OCI-LY3 (cell line): ENCODE measurements at regions not wholly inside any gene's neighbourhood (a gene's known extent, or its start where the extent isn't known, plus 50 kb on each side); places are given as distances from the start of the nearest gene placed in this dataset.

Source experiments
- H2AFZ ChIP-seq: fragments of 200-600, 300-600 bp; shearing (Covaris generic); 2 replicates; pipeline ENCODE4 v1.6.0; 2014; ENCODE audit warnings: antibody characterized with exemption, low read depth, low read length
- H3K27ac ChIP-seq: fragments of 200-600, 300-600 bp; sonication (generic); 2 replicates; pipeline ENCODE4 v1.5.1; 2014; ENCODE audit warnings: mild to moderate bottlenecking, low read length, moderate library complexity, mixed read lengths
- H3K27me3 ChIP-seq: fragments of 200-600, 300-600 bp; sonication (generic); 2 replicates; pipeline ENCODE4 v1.6.1; 2014; ENCODE audit warnings: low read depth, low read length, mixed read lengths
- H3K36me3 ChIP-seq: fragments of 200-600, 300-600 bp; sonication (generic); replicated peaks from 2 replicates; pipeline ENCODE3; 2014; ENCODE audit warnings: low read depth, low read length, mixed read lengths
- H3K4me1 ChIP-seq: fragments of 300-600, 200-600 bp; sonication (generic); 2 replicates; pipeline ENCODE4 v1.6.1; 2014; ENCODE audit warnings: low read length, mixed read lengths
- H3K4me2 ChIP-seq: fragments of 200-600, 300-600 bp; sonication (generic); 2 replicates; pipeline ENCODE4 v1.6.1; 2014; ENCODE audit warnings: low read length, mixed read lengths
- H3K4me3 ChIP-seq: fragments of 300-600, 200-600 bp; sonication (generic); 2 replicates; pipeline ENCODE4 v1.5.1; 2014; ENCODE audit warnings: antibody characterized with exemption, mild to moderate bottlenecking, low read length, moderate library complexity
- H3K79me2 ChIP-seq: fragments of 300-600, 200-600 bp; shearing (Covaris generic); 2 replicates; pipeline ENCODE4 v1.6.1; 2014; ENCODE audit warnings: mild to moderate bottlenecking, low read length, mixed read lengths
- H3K9ac ChIP-seq: fragments of 300-600, 200-600 bp; shearing (Covaris generic); 2 replicates; pipeline ENCODE4 v1.6.0; 2014; ENCODE audit warnings: mild to moderate bottlenecking, low read length, moderate library complexity
- H3K9me3 ChIP-seq: fragments of 200-600, 300-600 bp; shearing (Covaris generic); 2 replicates; pipeline ENCODE4 v1.6.1; 2014; ENCODE audit warnings: low read length, mixed read lengths; ENCODE audit not compliant: insufficient read depth
- H4K20me1 ChIP-seq: fragments of 200-600, 300-600 bp; sonication (generic); 2 replicates; pipeline ENCODE4 v1.6.1; 2016; ENCODE audit warnings: low read length, mixed read lengths; ENCODE audit not compliant: insufficient read depth
- CTCF ChIP-seq: fragments of 200-600, 300-600 bp; sonication (generic); IDR thresholded peaks from 2 replicates; pipeline ENCODE4 v1.5.1; 2014; ENCODE audit warnings: antibody characterized with exemption, low read length, low read depth
- EZH2phosphoT487 ChIP-seq: fragments of 200-600 bp; shearing (Covaris generic); IDR thresholded peaks from 2 replicates; pipeline ENCODE4 v1.6.1; 2018; ENCODE audit warnings: antibody characterized with exemption, mixed run types, low read depth

GRCh38 chr11:129740125-129740719, 75.4 kb upstream of the TMEM45B start:
- Histone ChIP-seq H3K4me3 (no peak overlapping the region), H3K79me2 (no peaks in the 10 kb centered on the region), H3K9ac (no peak overlapping the region), H3K27me3 (peaks cover 26% of the 10 kb centered on the region), H3K36me3 (no peaks in the 10 kb centered on the region), H2AFZ (no peak overlapping the region), H3K4me2 (no peak overlapping the region), H4K20me1 (no peaks in the 10 kb centered on the region), H3K27ac (no peak overlapping the region), H3K4me1 (no peaks in the 10 kb centered on the region), H3K9me3 (peaks cover 4% of the 10 kb centered on the region; the same call in 1 of the 2 replicates)
- TF ChIP-seq EZH2phosphoT487 (no peak), CTCF (no peak)

- Histone ChIP-seq H3K79me2 (no peaks in the 10 kb centered on the region), H3K27ac (no peak overlapping the region), H3K27me3 (peaks cover 33% of the 10 kb centered on the region), H3K4me2 (no peak overlapping the region), H3K4me3 (no peak overlapping the region), H3K4me1 (no peaks in the 10 kb centered on the region), H3K9me3 (peaks cover 4% of the 10 kb centered on the region; the same call in 1 of the 2 replicates), H4K20me1 (no peaks in the 10 kb centered on the region), H2AFZ (no peak overlapping the region), H3K36me3 (no peaks in the 10 kb centered on the region), H3K9ac (no peak overlapping the region)
- TF ChIP-seq CTCF (no peak), EZH2phosphoT487 (no peak)
Observed at GRCh38 chr11:129743112-129743815, 72.4 kb upstream of the TMEM45B start.

GRCh38 chr11:129747071-129747470, 68.6 kb upstream of the TMEM45B start:
- no peak overlapping the region for H3K4me2 ChIP-seq
- H3K4me1 ChIP-seq, result no peaks in the 10 kb centered on the region

More at GRCh38 chr11:129747071-129747470, 68.6 kb upstream of the TMEM45B start:
- no peaks in the 10 kb centered on the region for H4K20me1 ChIP-seq
- no peak overlapping the region for H3K4me3 ChIP-seq
- no peak overlapping the region for H3K27ac ChIP-seq
- H2AFZ ChIP-seq, result no peak overlapping the region
- TF ChIP-seq CTCF, result no peak
- TF ChIP-seq EZH2phosphoT487, result no peak
- no peak overlapping the region for H3K9ac ChIP-seq
- H3K27me3 ChIP-seq, result peaks cover 24% of the 10 kb centered on the region
- no peaks in the 10 kb centered on the region for H3K36me3 ChIP-seq
- H3K9me3 ChIP-seq, result no peaks in the 10 kb centered on the region
- no peaks in the 10 kb centered on the region for H3K79me2 ChIP-seq
